GM12865 (cell line): ENCODE measurements at regions not wholly inside any gene's neighbourhood (a gene's known extent, or its start where the extent isn't known, plus 50 kb on each side); places are given as distances from the start of the nearest gene placed in this dataset.

Experiments
- DNase-seq: peaks from one replicate; pipeline ENCODE4 v3.0.0; 2010; ENCODE audit warnings: low read depth
- H3K4me3 ChIP-seq: 2 replicates; pipeline ENCODE4 v1.5.1; 2011; ENCODE audit warnings: mild to moderate bottlenecking, low read depth, low read length, control low read depth
- CTCF ChIP-seq: IDR thresholded peaks from 2 replicates; pipeline ENCODE4 v1.5.1; 2011; ENCODE audit warnings: low read length, control low read depth, low read depth, inconsistent platforms; ENCODE audit not compliant: insufficient read depth; ENCODE audit errors: missing control alignments

- TF ChIP-seq CTCF: no peak
Observed at GRCh38 chr2:176677746-176678265, 408.6 kb downstream of the MTX2 start.

GRCh38 chr2:176678571-176678970 lies 409.3 kb downstream of the MTX2 start:
- no peak overlapping the region for H3K4me3 ChIP-seq
- TF ChIP-seq CTCF: no peak
- no peak for DNase-seq

More at GRCh38 chr2:176677746-176678265, 408.6 kb downstream of the MTX2 start:
- no peak for DNase-seq
- H3K4me3 ChIP-seq: no peak overlapping the region

- TF ChIP-seq CTCF: no peak
- DNase-seq: no peak
- H3K4me3 ChIP-seq: no peak overlapping the region
Observed at GRCh38 chr2:176679061-176679669, 409.9 kb downstream of the MTX2 start.

GRCh38 chr2:176680916-176681516 lies 411.8 kb downstream of the MTX2 start:
- no peak for DNase-seq
- H3K4me3 ChIP-seq: no peak overlapping the region
- no peak for TF ChIP-seq CTCF

DNA sequence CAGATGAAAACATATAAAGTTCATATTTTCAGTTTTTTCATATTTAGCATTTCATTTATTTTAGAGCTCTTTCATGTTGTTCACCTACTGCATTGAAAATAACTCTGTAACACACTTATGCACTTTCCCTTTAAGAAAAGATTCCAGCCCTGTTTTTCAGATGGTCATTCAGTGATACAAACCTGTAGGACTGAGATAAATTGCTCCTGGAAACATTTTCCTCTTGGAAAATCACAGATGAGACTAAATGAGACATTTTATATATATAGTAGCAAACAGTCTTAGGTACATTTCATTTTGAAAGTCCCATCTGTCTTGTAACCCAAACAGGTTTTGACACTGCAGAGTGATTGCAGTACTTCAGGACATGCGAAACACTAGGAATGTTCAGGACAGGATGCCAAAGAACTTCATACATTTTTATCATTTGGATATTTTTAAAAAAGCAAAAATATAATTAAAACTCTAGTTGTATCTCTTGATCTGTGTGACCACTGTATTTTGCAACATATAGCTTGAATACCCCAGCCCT lies 412.4 kb downstream of the MTX2 start:
- no peak for DNase-seq
- no peak overlapping the region for H3K4me3 ChIP-seq
- no peak for TF ChIP-seq CTCF

DNA sequence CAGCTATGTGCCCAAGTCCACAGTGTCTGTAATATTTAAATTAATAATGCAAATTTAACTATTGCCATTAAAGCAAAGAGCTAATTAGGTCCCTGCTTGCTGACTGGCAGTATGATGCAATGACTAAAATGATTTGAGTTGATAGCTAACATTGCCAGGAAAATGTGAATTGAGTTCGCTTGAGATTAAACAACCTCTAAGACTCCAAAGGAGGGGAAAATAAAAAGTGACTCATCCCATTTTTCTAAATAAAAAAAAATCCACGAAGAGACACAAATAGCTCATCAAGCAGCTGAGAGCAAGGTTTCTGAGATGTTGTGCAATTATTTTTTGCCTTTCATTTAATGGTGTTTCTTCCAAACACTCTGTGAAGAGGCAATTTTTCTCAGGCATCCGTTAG lies 413.0 kb downstream of the MTX2 start:
- no peak for DNase-seq
- TF ChIP-seq CTCF: no peak
- H3K4me3 ChIP-seq: no peak overlapping the region
